ENCODE measurements at regions not wholly inside any gene's neighbourhood (a gene's known extent, or its start where the extent isn't known, plus 50 kb on each side); places are given as distances from the start of the nearest gene placed in this dataset.

GRCh38 chr12:114779647-114780046 is 95.7 kb upstream of the TBX3 start:
- Histone ChIP-seq H3K27me3 (no peaks in the 10 kb centered on the region), H3K9me3 (no peaks in the 10 kb centered on the region), H3K4me1 (no peaks in the 10 kb centered on the region), H3K4me3 (no peak overlapping the region), H3K27ac (no peak overlapping the region), H3K36me3 (no peaks in the 10 kb centered on the region)
- no peak for DNase-seq
- no peak for TF ChIP-seq POLR2A (IDR thresholded peaks at IDR 0.05)
- TF ChIP-seq, protein P1, sequence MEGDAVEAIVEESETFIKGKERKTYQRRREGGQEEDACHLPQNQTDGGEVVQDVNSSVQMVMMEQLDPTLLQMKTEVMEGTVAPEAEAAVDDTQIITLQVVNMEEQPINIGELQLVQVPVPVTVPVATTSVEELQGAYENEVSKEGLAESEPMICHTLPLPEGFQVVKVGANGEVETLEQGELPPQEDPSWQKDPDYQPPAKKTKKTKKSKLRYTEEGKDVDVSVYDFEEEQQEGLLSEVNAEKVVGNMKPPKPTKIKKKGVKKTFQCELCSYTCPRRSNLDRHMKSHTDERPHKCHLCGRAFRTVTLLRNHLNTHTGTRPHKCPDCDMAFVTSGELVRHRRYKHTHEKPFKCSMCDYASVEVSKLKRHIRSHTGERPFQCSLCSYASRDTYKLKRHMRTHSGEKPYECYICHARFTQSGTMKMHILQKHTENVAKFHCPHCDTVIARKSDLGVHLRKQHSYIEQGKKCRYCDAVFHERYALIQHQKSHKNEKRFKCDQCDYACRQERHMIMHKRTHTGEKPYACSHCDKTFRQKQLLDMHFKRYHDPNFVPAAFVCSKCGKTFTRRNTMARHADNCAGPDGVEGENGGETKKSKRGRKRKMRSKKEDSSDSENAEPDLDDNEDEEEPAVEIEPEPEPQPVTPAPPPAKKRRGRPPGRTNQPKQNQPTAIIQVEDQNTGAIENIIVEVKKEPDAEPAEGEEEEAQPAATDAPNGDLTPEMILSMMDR (IDR thresholded peaks at IDR 0.05), result no peak

- Histone ChIP-seq H3K36me3 (no peaks in the 10 kb centered on the region), H3K27me3 (no peaks in the 10 kb centered on the region)
- TF ChIP-seq POLR2A (IDR thresholded peaks at IDR 0.05), result no peak
- TF ChIP-seq, protein P1 (IDR thresholded peaks at IDR 0.05), result no peak
These were observed 95.2 kb upstream of the TBX3 start for GRCh38 chr12:114779186-114779585.

GRCh38 chr12:114776731-114777442 is 92.9 kb upstream of the TBX3 start:
- Histone ChIP-seq H3K9me3 (no peaks in the 10 kb centered on the region), H3K4me3 (no peak overlapping the region), H3K4me1 (no peaks in the 10 kb centered on the region), H3K36me3 (no peaks in the 10 kb centered on the region), H3K27ac (no peak overlapping the region), H3K27me3 (no peaks in the 10 kb centered on the region)
- no peak for DNase-seq
- TF ChIP-seq, protein P1 (IDR thresholded peaks at IDR 0.05), result no peak
- no peak for TF ChIP-seq POLR2A (IDR thresholded peaks at IDR 0.05)

More at GRCh38 chr12:114779186-114779585, 95.2 kb upstream of the TBX3 start:
- Histone ChIP-seq H3K4me1 (no peaks in the 10 kb centered on the region), H3K27ac (no peak overlapping the region), H3K9me3 (no peaks in the 10 kb centered on the region), H3K4me3 (no peak overlapping the region)
- no peak for DNase-seq

DNA sequence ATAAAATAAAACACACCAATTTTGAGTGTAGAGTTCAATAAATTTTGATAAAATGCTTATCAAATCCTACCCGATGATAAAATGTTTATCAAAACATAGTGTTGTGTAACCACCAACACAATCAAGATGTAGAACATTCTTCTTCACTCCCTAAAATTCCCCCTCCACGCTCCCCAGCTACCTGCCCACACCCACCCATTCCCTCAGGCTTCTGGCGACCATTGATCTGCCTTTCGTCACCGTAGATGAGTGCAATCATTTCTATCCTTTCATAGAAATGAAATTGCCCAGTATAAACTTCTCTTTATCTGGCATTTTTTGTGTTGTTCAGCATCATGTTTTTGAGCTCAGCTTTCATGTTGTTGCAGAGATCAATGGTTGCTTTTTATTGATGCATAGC is 90.7 kb upstream of the TBX3 start:
- Histone ChIP-seq H3K36me3 (no peaks in the 10 kb centered on the region), H3K4me3 (no peak overlapping the region), H3K9me3 (no peaks in the 10 kb centered on the region), H3K27ac (no peak overlapping the region), H3K27me3 (no peaks in the 10 kb centered on the region), H3K4me1 (no peaks in the 10 kb centered on the region)
- TF ChIP-seq POLR2A (IDR thresholded peaks at IDR 0.05), result no peak
- TF ChIP-seq, protein P1 (IDR thresholded peaks at IDR 0.05), result no peak
- DNase-seq, result no peak

DNA sequence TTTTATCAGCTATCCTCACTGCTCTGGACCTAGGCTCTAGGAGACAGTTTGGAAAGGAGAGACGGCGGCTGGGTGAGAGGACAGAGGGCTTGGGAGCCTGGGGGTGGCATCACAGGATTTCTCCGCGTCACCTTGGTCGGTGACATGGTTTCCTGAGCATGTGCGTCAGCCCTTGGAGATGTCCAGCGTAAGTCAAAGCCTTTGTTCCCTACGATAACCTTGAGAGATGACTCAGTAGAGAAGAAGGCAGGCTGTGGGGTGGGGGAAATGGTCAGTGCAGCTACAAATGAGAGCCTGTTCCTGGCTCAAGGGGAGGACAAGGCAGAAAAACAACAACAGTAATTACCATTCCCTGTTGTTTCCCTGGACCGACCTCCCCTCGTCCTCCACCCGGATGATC is 90.2 kb upstream of the TBX3 start:
- Histone ChIP-seq H3K36me3 (no peaks in the 10 kb centered on the region), H3K4me1 (no peaks in the 10 kb centered on the region), H3K9me3 (no peaks in the 10 kb centered on the region), H3K27me3 (no peaks in the 10 kb centered on the region), H3K4me3 (no peak overlapping the region), H3K27ac (no peak overlapping the region)
- DNase-seq, result no peak
- TF ChIP-seq, protein P1 (IDR thresholded peaks at IDR 0.05), result no peak
- no peak for TF ChIP-seq POLR2A (IDR thresholded peaks at IDR 0.05)

Measured in Peyer's patch (tissue), 4 donors.